GM19043 (cell line): ENCODE measurements at regions not wholly inside any gene's neighbourhood (a gene's known extent, or its start where the extent isn't known, plus 50 kb on each side); places are given as distances from the start of the nearest gene placed in this dataset.
"Not testable (repeated sequence)": the region's sequence is repeated elsewhere in the genome, so short reads cannot be mapped to it uniquely, and the experiment has no call there.

Source experiments
- ATAC-seq: cut with Tn5 transposase; IDR thresholded peaks from one replicate; pipeline ENCODE4 v1.9.1; 2021; ENCODE audit warnings: low read depth; ENCODE audit not compliant: unreplicated experiment

GRCh38 chr10:46792657-46793357 is 118.4 kb upstream of the PTPN20 start:
- not testable (repeated sequence) for ATAC-seq

DNA sequence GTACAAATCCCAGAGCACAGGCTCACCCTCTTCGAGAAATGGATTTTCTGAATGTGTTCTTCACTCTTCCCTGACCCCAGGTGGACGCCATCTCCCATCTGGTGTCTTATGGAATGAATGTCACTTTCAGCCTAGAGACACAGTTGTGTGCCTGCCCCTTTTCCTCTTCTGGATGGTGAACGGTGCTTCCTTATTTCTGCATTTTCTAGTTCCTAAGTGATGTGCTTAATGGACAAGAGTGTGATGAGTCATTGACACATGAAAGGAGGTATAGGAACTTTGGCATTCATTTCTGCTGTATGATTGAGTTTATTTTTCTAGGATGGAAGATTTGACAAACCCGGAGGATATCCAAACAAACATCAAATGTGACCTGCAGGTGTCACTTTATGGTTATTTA is 114.9 kb upstream of the PTPN20 start:
- ATAC-seq, result not testable (repeated sequence)

DNA sequence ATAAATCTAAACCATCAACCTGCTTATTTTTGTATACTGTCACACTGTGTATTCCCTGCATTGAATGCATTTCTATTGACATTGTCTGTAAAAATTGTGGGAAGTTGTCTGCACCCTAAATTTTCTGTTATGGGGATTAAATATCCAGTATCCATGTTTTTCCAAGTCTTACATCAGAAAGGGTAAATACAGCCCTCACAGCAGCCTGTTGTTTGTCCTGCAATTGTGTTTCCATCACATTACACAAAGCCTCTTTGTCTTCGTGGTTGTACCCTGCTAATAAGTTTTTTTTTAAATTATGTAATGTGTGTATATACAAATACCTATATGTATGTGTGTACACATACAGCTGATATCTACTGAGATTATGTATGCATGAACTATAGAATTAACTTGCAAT is 109.2 kb upstream of the PTPN20 start:
- not testable (repeated sequence) for ATAC-seq

- ATAC-seq, result not testable (repeated sequence)
Observed at GRCh38 chr10:46803082-46803481, 108.1 kb upstream of the PTPN20 start.

- not testable (repeated sequence) for ATAC-seq
Observed at GRCh38 chr10:46810222-46810621, 101.0 kb upstream of the PTPN20 start.

DNA sequence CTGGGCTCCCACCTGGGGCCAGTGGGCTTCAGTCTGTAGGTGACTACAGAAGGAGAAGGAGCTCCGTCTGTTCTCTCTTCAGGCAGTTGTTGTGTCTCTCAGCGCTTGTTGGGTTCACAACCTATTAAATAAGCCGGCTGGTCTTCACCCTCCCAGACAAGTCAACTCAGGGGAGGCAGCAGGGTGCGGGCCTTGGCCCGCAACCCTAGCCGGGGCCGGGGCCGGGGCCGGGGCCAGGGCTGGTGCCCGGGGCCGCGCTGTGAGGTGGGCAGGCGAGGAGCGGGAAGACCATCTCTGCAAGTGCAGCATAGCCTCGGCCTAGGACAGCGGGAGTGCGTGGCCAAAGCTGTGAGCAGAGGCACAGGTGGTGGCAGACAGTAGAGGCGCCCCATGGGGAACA is 95.1 kb upstream of the PTPN20 start:
- ATAC-seq, result not testable (repeated sequence)

- not testable (repeated sequence) for ATAC-seq
Observed at GRCh38 chr10:46840393-46841050, 70.7 kb upstream of the PTPN20 start.

- ATAC-seq, result not testable (repeated sequence)
Observed at GRCh38 chr10:46841051-46841593, 70.1 kb upstream of the PTPN20 start.

- ATAC-seq, result not testable (repeated sequence)
Observed at GRCh38 chr10:46845194-46845593, 66.0 kb upstream of the PTPN20 start.

GRCh38 chr10:46845640-46846039 is 65.6 kb upstream of the PTPN20 start:
- not testable (repeated sequence) for ATAC-seq

DNA sequence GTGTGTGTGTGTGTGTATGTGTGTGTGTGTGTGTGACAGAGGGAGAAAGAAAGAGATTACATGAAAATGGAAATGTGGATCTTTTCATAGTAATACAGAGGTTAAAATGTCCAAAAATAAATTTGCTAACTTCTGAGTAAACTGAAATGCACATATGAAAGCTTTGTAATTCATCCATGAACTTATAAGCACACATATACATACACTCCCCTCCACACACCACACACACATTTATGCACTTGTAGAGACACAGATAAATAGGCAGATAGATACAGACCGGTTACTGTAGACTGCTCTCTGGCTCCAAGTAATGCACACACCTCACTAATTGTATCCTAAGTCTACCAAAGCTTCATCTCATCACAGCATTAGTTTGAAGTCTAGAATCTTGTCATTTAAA is 50.5 kb upstream of the PTPN20 start:
- ATAC-seq, result not testable (repeated sequence)
